ENCODE measurements at regions not wholly inside any gene's neighbourhood (a gene's known extent, or its start where the extent isn't known, plus 50 kb on each side); places are given as distances from the start of the nearest gene placed in this dataset.
"Not testable (repeated sequence)": the region's sequence is repeated elsewhere in the genome, so short reads cannot be mapped to it uniquely, and the experiment has no call there.

DNA sequence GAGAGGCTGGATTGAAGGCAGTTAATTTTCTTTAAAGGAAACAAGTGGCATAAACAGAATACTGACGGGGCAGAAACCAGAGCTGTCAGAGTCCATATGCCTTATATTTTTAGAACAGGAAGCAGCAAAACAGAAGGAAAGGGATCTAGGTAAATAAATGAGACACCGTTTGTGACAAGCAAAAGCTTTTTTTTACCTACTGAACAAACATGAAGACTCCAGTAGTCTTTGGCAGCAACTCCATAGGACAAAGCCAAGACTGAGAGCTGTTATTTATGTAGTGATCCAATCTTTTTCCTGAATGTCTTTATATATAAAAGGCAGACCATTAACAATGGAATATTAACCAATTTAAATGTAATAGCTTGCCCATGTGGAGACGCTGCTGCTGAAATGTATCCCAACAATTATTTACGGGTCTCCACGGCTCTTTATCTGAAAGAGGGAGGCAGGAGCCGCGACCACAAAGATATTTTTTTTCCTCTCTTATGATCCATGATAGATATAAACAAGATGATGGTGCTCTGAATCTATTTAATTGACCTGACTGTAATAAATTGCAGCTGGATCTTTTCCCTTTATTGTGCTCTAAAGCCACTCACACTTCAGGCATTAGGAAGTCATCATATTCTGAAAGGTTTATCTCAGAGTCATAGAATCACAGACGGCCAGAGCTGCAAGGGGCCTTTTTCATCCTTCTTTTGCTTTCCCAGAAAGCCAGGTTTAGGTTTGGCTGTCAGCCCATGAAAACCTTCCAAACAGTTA is 687.8 kb downstream of the EFNB2 start:
- DNase-seq (ENCODE audit: low spot score) = no peak

DNA sequence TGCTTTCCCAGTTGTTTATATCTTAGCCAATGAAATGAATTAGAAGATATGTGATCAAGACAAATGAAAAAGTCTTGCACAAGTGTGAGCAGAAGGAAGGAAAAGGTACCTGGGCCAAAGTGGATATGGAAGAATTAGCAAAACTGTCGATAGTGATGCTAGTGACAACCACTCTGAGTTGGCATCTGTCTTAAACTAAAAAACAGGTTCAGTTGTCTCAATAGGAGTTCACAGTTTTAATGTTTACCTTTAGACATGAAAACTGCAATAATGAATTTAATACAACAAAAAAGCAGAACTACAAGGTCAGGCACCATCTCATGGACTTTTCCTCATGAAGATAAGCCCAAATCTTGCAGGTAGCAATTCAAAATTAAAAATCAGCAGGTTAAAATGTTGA is 688.5 kb downstream of the EFNB2 start:
- no peak for DNase-seq (ENCODE audit: low spot score)

DNA sequence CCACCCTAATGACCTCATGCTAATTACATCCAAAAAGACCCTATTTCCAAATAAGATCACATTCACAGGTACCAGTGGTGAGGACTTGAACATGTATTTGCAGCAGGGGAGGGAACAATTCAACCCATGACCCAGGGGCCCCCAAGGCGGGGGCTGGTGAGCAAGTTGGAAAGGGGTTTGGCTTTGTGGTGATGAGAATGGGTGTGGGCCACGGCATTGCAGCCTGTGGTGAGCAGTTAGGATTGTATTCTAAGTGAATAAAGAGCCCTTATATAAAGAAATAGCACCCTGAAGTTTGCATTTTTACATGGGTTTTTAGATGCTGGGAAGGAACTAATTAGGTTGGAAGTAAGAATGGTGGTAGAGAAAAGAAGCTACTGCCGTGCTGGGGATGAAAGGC is 694.2 kb downstream of the EFNB2 start:
- DNase-seq (ENCODE audit: low spot score) = no peak

DNA sequence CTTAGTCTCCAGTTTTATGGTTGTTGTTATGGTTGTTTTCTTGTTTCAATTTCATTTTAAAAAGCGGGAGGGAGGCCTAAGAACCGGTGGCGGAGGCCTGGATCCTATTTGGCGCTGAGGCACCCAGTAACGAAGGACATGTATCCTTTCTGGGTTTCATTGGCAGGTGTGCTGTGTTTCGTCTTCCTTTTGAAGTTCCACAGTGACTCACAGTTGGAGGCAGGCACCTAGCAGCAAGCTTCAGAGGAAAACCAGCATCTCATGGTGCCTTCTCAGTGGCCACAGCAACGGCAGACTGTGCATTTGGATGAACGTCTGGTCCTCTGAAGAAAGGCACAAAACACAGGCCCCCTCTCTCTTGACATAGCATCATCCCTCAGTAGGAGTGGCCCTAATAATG is 697.2 kb downstream of the EFNB2 start:
- DNase-seq (ENCODE audit: low spot score) = no peak

DNA sequence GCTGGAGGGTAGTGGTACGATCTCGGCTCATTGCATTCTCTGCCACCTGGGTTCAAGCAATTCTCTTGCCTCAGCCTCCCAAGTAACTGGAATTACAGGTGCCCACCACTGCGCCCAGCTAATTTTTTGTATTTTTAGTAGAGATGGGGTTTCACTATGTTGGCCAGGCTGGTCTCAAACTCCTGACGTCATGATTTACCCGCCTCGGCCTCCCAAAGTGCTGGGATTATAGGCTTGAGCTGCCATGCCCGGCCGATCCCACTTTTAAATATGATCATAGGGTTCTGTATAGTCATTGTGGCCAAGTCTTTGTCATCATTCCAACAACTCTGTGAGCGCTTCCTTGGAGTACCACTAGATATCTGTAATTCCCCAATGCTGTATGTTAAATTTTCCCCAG is 698.2 kb downstream of the EFNB2 start:
- not testable (repeated sequence) for DNase-seq (ENCODE audit: low spot score)

DNA sequence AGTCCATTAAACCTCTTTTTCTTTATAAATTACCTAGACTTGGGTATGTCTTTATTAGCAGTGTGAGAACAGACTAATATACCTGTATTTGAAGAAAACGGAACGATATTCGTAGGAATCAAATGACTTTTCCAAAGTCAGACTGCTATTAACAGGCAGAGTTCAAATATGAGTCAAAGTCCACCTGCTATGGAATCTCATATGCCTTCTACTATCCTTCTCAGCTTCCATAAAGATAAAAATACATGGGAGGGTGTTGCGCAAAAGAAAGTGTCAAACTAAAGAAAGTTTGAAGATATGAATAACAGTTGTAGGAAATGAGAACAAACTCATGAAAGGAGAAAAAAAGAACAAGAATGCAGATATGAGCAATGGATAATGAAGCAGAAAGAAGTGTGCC is 704.6 kb downstream of the EFNB2 start:
- DNase-seq (ENCODE audit: low spot score) = no peak

DNA sequence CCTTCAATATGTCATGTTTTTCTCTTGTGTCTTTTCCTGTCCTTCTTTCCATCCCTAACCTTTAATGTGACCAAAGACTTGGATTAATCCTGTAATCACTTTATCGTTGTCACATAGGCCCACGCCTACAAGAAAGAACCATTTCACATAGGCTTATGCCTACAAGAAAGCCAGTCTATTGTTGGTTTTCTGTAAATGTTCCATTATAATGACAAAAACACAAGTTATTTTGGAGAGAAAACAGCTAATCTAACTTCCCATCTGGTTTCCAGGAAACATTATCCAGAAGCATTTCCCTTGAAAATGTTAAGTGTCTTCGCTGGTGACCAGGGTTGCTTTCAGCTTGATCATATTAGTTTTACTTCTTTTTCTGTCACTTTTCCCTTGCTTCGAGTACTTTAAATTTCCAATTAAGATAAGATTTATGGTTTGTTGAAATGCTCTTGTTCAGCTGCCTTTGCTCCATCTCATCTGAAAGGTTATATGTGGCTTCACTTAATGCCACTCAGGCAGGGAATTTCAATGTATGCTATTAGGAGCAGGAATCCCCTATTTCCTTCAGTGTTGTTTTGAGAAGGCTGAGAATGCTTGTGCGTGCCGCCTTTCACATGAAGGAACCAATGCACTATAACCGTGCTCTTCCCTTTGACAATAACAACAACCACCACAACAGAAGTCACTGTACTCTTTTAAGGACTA is 708.2 kb downstream of the EFNB2 start:
- DNase-seq (ENCODE audit: low spot score) = no peak

DNA sequence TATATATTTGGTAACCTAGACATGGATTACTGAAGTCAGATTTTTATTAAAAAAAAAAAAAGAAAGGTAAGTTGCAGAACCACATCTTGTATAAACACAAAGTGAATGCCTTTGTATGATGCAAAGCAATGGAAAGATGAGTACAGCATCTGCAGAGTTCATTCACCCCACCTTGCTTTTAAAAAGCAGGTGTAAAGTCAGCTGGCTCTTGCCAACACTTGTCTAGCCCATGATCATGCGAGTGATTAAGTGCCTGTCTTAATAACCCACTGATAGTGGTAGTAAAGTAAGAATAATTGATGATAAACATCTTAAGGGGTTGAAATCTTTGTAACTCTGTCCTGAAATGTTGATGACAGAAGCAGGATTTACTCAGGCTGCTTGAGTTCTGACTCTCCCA is 710.4 kb downstream of the EFNB2 start:
- no peak for DNase-seq (ENCODE audit: low spot score)

DNA sequence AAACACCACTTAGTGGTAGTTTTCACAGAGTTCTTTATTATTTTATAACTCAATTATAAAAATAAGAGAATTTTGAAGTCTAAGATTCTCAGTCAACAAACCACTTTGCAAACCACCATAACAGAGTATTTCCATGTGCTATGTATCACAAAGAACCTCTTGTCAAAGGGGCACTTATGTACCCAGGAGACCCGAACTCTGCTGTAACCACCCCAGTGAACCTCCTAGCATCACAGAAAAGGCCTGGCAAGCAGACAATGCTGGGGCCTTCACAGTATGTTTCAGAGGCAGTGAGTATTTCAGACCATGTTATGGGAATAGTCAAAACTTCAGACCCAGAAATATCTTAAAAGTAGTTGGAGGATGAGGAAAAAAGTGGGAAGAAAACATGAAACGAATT is 714.1 kb downstream of the EFNB2 start:
- DNase-seq (ENCODE audit: low spot score) = no peak

DNA sequence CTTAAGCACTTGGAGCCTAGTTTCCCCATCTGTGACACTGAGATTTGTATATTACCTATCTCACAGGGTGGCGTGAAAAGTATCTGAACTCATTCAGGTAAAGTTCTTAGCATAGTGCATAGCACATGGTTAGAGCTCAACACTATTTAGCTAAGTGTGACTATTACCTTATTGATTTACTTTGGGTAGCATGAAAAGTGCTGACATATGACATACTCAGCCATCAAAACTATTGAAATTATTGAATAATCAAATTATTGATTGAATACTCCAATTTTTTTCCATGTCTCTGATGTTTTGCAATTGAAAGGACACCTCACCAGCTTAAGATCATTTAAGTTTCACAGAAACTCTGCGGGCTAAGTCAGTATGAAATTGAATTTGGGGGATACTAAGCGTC is 715.0 kb downstream of the EFNB2 start:
- no peak for DNase-seq (ENCODE audit: low spot score)

DNA sequence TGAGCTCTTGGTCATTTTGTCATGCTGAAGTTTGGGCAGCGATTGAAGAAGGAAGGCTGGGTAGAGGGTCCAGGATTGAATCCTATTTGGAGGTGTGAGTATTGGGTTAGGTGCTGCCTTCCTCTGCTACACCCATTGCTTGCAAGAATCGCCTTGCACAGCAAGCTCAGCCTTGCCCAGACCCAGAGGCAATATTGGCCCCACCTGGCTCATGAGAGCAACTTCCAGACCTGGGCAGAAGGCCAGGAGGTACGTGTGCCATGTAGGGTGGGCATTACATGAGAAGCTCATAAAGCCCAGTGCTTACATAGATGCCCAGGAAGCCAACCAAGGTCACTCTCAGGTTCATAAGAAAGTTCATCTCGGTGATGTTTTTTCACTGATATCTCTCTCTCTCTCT is 718.0 kb downstream of the EFNB2 start:
- DNase-seq (ENCODE audit: low spot score) = no peak

DNA sequence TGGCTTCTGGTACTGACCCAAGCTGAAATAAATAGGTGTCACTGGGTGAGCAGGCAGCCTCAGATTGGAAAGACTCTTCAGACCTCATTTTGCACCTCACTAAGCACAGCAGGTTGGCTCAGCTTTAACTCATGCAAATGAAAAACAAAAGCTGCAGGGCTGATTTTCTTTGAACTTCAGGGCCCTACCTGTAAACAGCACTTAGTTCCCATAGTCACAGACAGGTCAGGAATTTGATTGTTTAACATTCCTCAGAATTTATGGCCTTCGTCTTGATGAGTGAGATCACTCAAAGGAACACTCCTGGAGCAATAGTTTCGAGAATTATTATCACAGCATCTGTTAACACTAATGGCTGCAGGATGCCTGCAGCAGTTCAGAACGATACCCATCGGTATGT is 718.5 kb downstream of the EFNB2 start:
- DNase-seq (ENCODE audit: low spot score) = no peak

DNA sequence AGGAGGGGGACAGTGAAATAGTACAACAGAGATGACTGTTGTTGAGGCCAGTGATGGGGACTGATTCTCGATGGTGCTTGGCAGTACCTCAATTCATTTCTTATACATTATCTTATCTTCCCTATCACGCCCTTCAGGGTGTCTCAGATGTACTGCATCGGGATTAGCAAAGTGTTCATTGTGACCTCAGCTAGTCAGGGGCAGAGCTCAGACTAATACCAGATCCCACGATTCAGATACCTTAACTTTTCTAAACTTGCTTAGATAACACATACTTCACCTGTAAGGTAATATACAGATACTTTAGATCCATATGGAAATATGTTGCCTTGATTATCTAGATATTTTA is 720.6 kb downstream of the EFNB2 start:
- no peak for DNase-seq (ENCODE audit: low spot score)

DNA sequence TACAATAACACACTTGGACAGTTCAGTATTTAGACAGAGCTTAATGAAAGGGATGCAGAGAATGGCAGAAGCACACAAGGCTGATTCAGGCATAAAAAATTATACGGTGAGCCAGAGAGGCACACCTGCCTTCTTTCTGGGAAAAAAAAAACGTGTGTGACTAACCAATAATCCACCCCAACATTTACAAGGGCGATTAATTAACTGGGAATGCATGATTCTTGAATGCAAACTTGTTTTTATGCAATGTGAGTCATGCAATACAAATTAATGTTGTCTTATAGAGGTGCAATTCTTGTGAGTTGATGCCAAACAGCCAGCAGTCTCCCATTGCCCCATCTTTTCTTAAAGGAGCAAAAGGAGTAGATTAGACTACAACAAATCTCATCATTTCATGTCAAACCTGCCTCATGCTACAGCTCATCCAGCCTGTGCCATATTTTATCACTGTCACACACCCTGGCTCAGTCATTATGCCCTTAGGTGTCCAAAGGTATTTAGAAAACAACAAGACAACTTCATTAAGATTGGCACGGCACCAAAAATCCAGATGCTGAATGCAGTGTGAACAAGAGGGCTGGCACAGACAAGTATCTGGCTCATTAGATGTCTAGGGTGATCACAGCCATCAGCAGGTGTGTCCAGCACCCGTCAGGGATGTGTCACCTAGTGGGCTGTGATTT is 721.1 kb downstream of the EFNB2 start:
- DNase-seq (ENCODE audit: low spot score) = no peak

DNA sequence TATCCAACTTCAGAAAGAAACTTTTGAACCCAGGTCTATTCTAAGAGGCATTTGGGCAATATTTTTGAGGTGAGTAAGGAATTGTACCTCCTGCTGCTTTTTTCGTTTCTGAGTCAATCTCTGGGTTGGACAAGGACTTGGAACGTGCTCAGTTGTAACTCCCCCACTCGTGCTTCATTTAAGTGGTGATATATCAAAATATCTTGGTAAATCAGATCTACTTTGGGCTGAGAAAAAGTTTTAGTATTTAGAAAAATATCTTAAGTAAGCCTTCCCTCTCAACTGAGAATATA is 728.9 kb downstream of the EFNB2 start:
- DNase-seq (ENCODE audit: low spot score) = no peak

DNA sequence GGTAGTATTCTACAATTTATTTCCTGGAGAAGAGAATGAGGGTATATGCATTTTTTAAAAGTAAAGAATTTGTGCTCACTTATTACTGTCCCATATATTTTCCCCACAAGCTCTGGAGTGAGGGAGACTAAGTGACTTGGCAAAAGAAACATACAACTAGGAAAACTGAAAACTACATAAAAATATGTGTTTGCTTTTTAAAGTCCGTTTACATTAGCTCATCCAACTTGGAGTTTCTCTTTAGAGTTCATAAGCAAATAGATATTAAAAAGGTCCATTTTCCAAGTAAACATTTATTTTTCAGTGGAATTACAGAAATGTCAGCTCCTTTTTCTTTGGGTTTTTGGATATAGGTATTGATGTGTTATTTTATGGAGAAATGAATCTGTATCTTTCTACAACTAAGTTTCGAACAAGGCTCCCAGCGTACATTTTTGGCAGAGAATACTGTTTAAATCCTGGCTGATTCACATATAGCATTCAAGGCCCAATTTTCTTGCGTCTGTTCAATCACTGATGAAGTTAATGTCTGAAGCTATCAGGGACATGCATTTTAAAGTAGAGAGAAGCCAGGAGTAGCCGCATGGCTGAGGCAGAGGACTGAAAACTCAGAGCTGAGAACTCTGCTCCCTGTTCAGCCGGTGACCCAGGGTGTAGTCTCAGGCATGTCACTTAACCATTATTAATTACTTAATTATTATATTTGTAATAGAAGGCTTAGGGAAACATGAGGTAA is 729.4 kb downstream of the EFNB2 start:
- DNase-seq (ENCODE audit: low spot score) = no peak

DNA sequence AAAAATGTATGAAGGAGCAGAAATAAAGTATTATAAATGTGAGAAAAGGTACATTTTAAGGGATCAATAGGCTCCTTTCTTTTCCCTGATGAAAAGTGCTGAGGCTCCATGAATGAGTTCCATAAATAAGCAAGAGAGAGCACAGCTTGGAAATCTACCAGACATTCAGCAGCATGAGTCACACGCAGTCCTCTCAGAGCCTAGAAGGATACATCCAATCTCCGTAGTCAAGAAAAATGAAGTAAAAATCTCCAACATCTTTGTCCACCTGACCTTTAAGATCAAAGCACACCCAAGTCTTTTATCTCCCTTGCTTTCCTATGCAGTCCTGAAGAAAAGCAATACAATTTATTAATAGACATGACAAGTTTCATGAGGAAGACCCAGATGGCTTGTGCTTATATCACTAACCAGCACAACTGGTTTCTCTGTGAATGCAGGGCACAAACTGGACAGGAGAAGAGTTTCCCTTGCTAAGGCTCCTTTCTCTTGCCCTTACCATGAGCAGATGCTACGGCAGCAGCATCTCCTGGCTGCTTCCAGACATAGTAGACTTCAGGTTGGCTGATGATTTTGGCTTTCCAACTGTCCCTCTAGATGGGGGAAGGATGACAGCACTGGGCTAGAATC is 730.8 kb downstream of the EFNB2 start:
- no peak for DNase-seq (ENCODE audit: low spot score)

DNA sequence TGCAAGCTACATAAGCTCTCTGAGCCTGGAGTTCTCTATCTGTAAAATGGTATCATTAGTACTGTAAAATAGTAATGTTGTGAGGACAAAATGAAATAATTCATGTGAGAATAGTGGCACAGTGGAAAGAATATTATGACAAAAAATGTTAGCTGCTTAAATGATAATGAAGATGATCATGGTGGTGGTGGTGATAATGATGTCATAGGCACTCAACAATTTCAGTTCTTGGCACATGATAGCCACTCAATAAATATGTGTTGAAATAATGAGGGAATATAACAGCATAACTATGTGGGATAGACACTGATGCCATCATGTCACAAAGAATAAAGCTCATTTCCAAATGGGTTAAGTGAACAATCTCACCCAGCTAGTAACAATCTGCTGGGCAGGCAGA is 736.3 kb downstream of the EFNB2 start:
- no peak for DNase-seq (ENCODE audit: low spot score)

DNA sequence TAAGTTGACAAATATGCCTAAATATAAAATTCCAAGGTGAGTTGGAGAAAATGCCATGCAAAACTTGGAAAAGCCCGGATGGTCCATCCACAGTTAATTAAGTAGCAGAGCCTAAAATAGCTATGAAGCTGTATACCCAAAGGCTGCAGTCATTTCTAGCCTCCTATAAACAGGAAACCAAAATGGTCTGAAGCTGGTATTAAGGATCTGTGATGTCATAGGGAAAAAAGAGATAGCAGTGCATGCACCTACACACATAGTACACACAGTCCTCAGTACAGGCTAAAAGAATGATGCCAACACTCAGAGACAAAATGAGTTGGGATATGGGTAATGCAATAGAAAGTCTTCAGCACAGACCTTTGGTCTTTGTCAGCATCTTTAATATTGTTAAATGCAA is 736.9 kb downstream of the EFNB2 start:
- DNase-seq (ENCODE audit: low spot score) = no peak

DNA sequence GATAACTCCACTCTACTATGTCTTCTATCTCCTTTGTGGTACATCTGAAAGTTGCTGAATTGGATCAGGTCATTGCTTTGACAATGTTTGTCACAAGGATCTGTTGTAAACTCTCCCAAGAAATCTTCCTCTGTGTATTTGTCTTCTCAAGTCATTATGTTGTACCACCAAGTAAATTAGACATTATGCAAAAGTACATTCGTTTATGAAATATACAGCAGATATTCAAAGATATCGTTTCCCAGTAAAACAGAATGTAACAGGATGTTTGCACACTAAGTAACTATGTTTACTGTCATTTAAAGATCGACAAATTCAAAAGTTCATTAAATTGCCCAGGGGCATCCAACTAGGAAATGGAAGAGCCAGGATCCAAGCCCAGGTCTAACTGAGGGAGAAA is 739.4 kb downstream of the EFNB2 start:
- DNase-seq (ENCODE audit: low spot score) = no peak

DNA sequence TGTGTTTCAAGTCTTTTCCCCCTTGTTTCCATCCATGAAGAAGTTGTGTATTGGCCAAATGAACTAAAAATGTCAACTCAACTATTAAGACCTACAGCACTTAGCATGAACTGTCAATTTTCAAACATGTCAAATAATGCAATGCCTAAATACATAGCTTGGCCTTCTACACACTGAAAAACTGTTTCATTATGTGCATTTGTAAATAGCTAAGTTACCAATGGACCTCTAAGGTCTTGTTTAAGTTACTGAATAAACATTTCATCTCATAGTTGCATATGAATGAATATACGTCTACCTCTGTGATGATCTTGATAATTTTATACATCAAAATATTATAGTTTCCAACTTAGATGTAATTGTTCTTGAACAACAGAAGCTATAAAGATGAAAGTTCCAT is 744.5 kb downstream of the EFNB2 start:
- DNase-seq (ENCODE audit: low spot score) = no peak

DNA sequence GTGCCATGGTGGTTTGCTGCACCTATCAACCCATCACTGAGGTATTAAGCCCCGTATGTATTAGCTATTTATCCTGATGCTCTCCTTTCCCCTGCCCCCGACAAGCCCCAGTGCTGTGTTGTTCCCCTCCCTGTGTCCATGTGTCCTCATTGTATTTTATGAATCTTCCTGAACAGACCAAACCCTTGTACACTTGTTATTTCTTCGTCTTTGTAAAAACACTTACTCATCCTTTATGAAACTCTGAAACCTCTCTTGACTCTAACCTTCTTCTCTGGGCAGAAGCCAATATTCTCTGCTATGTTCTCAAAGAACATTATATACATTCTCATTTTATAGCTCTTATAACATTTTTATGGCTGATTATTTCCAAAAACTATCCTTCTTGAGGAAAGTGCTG is 746.9 kb downstream of the EFNB2 start:
- DNase-seq (ENCODE audit: low spot score) = no peak

DNA sequence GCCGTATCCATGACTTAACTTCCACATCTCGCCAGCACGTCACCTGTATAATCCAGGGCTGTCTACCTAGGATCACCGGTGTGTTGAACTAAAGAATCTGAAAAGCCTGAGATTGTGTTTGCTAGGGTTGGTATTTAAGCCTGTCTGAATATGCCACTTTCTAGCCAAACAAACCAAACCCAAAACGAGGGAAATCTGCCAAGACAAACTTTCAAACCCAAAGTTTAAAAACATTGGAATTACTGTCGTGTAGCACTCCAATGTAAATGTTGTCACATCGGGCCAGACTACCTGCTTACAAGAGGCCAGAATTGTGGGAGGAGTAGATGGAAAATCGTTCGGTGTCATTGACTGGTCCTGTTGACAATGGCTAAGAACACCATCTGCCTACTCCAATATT is 747.8 kb downstream of the EFNB2 start:
- no peak for DNase-seq (ENCODE audit: low spot score)

Data from hematopoietic multipotent progenitor cell treated with erythropoietin and hydrocortisone succinate and interleukin-3 and kit ligand, for 17 days (in vitro differentiated cells).